Dendritic cell treated with granulocyte-macrophage colony-stimulating factor and Interleukin-4, amounts not matched to agents 40 ng/mL and 50 ng/mL, for 4 days (primary cell): ENCODE measurements at regions not wholly inside any gene's neighbourhood (a gene's known extent, or its start where the extent isn't known, plus 50 kb on each side); places are given as distances from the start of the nearest gene placed in this dataset.

ENCODE experiments used
- H3K27ac Mint-ChIP-seq: one replicate; pipeline ENCODE4 v1.8.0; 2022; ENCODE audit warnings: mild to moderate bottlenecking, mixed read lengths
- H3K27me3 Mint-ChIP-seq: one replicate; pipeline ENCODE4 v1.8.0; 2022; ENCODE audit warnings: mild to moderate bottlenecking, mixed read lengths
- H3K36me3 Mint-ChIP-seq: one replicate; pipeline ENCODE4 v1.8.0; 2022; ENCODE audit warnings: low read depth, mixed read lengths
- H3K4me1 Mint-ChIP-seq: one replicate; pipeline ENCODE4 v1.8.0; 2022; ENCODE audit warnings: low read depth, mixed read lengths
- H3K4me3 Mint-ChIP-seq: one replicate; pipeline ENCODE4 v1.8.0; 2022; ENCODE audit warnings: mild to moderate bottlenecking, moderate library complexity, mixed read lengths
- H3K9me3 Mint-ChIP-seq: one replicate; pipeline ENCODE4 v1.8.0; 2022; ENCODE audit warnings: mixed read lengths
- intact Hi-C: fragments of 100-400 bp; cut with micrococcal nuclease; formaldehyde crosslinking; loops from one replicate; pipeline ENCODE4 v1.15.0; 2022

DNA sequence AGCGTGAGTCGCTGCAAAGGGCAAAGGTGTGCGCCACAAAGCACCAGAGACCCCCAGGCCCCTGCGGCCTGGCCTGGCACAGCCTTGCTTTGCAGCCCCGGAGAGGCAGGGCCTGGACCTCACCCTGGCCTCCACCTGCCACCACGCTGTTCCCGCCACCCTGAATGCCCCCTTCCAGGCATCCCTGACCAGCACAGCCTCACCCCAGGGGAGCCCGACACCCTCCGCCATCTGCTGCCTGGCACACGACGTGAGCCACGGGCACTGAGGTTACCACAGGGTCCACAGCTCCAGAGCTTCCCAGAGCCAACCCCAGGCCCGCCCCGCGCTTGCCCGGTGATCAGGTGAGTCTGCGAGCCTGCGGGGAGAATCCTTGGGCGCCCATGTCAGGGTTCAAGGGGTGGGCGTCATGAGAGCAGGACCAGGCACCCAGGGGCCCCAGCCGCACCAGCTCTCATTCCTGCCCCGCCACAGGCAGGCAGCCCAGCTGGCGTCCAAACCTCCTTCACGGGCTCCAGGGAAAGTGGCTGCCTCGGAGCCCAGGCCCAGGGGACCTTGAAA is 171.3 kb downstream of the BRD1 start:
- peak overlapping the region; percentile 78 for H3K27ac Mint-ChIP-seq
- no peaks in the 10 kb centered on the region for H3K9me3 Mint-ChIP-seq
- intact Hi-C loops = no loop called here
- H3K27me3 Mint-ChIP-seq = peaks cover 7% of the 10 kb centered on the region
- H3K4me1 Mint-ChIP-seq = peaks cover 32% of the 10 kb centered on the region
- H3K4me3 Mint-ChIP-seq = peak overlapping the region; percentile 88
- peaks cover 40% of the 10 kb centered on the region for H3K36me3 Mint-ChIP-seq

DNA sequence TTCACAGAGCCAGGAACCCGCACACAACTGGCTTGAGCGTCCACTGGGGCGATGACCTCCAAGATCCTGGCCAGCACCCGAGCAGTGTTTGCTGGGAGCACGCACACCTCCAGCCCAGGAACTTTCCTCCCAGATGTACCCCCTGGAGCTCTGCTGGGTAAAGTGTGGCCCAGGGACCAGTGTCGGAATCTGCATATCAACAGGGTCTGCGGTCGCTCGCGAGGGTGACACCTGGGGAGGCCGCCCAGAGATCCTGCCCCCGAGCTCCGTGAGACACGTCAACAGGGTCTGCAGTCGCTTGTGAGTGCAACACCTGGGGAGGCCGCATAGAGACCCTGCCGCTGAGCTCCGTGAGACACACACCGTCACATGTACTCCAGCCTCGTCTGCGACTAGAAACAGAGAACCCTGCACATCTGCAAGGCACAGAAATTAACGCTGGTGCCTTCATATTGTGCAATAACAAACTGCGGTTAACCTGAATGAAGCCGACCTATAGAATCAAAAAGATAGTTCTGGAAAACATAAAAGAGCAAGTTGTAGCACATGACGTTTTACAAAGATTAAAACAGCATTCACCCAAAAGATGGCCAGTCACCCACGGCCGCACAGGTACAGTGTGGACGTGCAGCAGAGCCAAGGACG is 172.4 kb downstream of the BRD1 start:
- Mint-ChIP-seq H3K27ac (no peak overlapping the region), H3K9me3 (no peaks in the 10 kb centered on the region), H3K4me3 (no peak overlapping the region), H3K4me1 (peaks cover 32% of the 10 kb centered on the region), H3K27me3 (peaks cover 7% of the 10 kb centered on the region), H3K36me3 (peaks cover 51% of the 10 kb centered on the region)
- intact Hi-C loops = no loop called here

GRCh38 chr22:49650336-49651241 is 177.1 kb downstream of the BRD1 start:
- Mint-ChIP-seq H3K27ac (no peak overlapping the region), H3K4me3 (no peak overlapping the region), H3K9me3 (no peaks in the 10 kb centered on the region), H3K4me1 (peaks cover 7% of the 10 kb centered on the region), H3K36me3 (peaks cover 47% of the 10 kb centered on the region), H3K27me3 (no peaks in the 10 kb centered on the region)
- intact Hi-C loops = no loop called here

- H3K9me3 Mint-ChIP-seq = no peaks in the 10 kb centered on the region
- no peak overlapping the region for H3K27ac Mint-ChIP-seq
- intact Hi-C loops = no loop called here
Observed at GRCh38 chr22:49649166-49650068, 178.3 kb downstream of the BRD1 start.

DNA sequence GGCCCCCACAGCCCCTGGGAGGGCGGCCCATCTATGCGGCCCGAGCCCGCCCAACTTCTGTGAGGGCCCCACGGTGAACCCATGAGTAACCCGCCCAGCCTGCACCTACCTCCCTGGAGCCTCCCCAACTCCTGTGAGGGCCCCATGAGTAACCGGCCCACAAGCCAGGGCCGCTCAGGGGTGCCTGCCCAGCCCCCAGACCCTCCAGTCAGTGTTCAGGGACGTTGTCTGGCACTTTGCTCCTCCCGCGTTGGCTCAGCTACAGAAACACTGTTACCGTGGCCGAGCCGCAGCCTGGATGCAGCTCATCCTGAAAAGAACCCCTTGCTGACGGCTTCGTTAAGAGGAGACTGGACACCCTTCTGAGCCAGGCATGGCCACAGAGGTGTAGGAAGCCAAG is 179.6 kb downstream of the BRD1 start:
- Mint-ChIP-seq H3K27ac (no peak overlapping the region), H3K4me3 (no peak overlapping the region), H3K36me3 (peaks cover 43% of the 10 kb centered on the region), H3K9me3 (no peaks in the 10 kb centered on the region), H3K27me3 (no peaks in the 10 kb centered on the region), H3K4me1 (no peaks in the 10 kb centered on the region)
- intact Hi-C loops = no loop called here

More at GRCh38 chr22:49649166-49650068, 178.3 kb downstream of the BRD1 start:
- H3K27me3 Mint-ChIP-seq = no peaks in the 10 kb centered on the region
- H3K4me1 Mint-ChIP-seq = no peaks in the 10 kb centered on the region
- H3K36me3 Mint-ChIP-seq = peaks cover 35% of the 10 kb centered on the region
- no peak overlapping the region for H3K4me3 Mint-ChIP-seq

DNA sequence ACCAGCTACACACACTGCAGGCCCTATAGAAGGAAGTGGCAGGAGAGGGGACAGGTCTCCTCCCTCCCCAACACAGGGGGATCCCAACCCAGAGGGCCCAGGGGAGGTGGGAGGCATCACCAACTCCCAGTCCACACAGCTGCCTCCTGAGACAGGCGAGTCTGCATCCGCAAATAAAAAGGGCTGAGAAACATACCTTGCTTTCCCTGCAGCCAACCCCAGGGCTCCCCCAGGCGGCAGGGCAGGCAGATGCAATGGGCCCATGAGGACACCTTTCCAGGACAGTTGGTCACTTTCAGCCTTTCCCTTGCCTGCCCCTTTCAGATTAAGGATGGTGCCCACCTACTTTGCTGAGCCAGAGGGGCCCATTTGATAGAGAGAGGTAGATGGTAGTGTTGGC is 180.0 kb downstream of the BRD1 start:
- Mint-ChIP-seq H3K4me1 (no peaks in the 10 kb centered on the region), H3K36me3 (peaks cover 43% of the 10 kb centered on the region), H3K27ac (no peak overlapping the region), H3K27me3 (no peaks in the 10 kb centered on the region), H3K4me3 (no peak overlapping the region), H3K9me3 (no peaks in the 10 kb centered on the region)
- intact Hi-C loops = no loop called here

- Mint-ChIP-seq H3K27ac (no peak overlapping the region), H3K4me3 (no peak overlapping the region), H3K36me3 (peaks cover 36% of the 10 kb centered on the region), H3K27me3 (no peaks in the 10 kb centered on the region), H3K4me1 (no peaks in the 10 kb centered on the region), H3K9me3 (no peaks in the 10 kb centered on the region)
- intact Hi-C loops = no loop called here
Observed at GRCh38 chr22:49646876-49647275, 180.8 kb downstream of the BRD1 start.

GRCh38 chr22:49645791-49646550 is 181.7 kb downstream of the BRD1 start:
- Mint-ChIP-seq H3K36me3 (peaks cover 29% of the 10 kb centered on the region), H3K9me3 (no peaks in the 10 kb centered on the region), H3K4me3 (no peak overlapping the region), H3K4me1 (no peaks in the 10 kb centered on the region), H3K27ac (no peak overlapping the region), H3K27me3 (no peaks in the 10 kb centered on the region)
- intact Hi-C loops = no loop called here

DNA sequence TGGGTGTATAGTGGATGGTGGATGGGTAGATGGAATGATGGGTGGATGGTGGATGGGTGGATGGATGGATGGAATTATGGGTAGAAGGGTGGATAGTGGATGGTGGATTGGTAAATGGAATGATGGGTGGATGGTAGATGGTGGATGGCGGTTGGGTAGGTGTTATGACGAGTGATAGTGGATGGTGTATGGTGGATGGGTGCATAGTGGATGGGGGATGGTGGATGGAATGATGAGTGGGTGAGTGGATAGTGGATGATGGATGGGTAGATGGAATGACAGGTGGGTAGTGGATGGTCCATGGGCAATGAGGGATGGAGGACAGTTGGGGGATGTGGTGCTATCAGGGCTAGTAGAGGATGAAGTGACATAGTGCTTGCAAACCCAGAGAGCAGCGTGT is 182.4 kb downstream of the BRD1 start:
- intact Hi-C loops = no loop called here
- H3K27ac Mint-ChIP-seq = no peak overlapping the region
- no peaks in the 10 kb centered on the region for H3K27me3 Mint-ChIP-seq
- H3K4me1 Mint-ChIP-seq = no peaks in the 10 kb centered on the region
- H3K36me3 Mint-ChIP-seq = peaks cover 22% of the 10 kb centered on the region
- no peaks in the 10 kb centered on the region for H3K9me3 Mint-ChIP-seq
- no peak overlapping the region for H3K4me3 Mint-ChIP-seq

- H3K36me3 Mint-ChIP-seq = peaks cover 10% of the 10 kb centered on the region
- no peak overlapping the region for H3K27ac Mint-ChIP-seq
- intact Hi-C loops = no loop called here
- no peaks in the 10 kb centered on the region for H3K4me1 Mint-ChIP-seq
- no peaks in the 10 kb centered on the region for H3K27me3 Mint-ChIP-seq
- H3K9me3 Mint-ChIP-seq = no peaks in the 10 kb centered on the region
- H3K4me3 Mint-ChIP-seq = no peak overlapping the region
Observed at GRCh38 chr22:49643998-49644397, 183.7 kb downstream of the BRD1 start.

DNA sequence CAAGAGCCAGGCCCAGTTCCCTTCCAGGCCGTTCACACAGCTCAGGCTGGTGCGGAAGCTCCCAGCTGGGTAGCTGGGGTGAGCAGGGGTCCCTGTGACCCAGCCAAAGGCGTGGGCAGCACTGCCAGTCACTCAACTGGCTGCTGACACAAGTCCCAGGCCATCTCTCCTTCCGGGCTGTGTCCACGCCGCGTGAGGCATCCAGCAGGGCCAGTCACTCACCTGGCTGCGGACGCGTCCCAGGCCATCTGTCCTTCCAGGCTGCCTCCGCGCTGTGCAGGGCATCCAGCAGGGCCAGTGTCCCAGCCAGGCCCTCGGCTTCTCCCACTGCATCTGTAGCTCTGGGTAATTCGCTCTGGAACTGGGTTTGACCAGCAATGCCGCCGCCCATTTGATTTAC is 184.2 kb downstream of the BRD1 start:
- H3K4me1 Mint-ChIP-seq = no peaks in the 10 kb centered on the region
- no peak overlapping the region for H3K4me3 Mint-ChIP-seq
- H3K9me3 Mint-ChIP-seq = no peaks in the 10 kb centered on the region
- H3K27me3 Mint-ChIP-seq = no peaks in the 10 kb centered on the region
- H3K36me3 Mint-ChIP-seq = peaks cover 10% of the 10 kb centered on the region
- intact Hi-C loops = no loop called here
- no peak overlapping the region for H3K27ac Mint-ChIP-seq

- no peak overlapping the region for H3K4me3 Mint-ChIP-seq
- H3K27me3 Mint-ChIP-seq = no peaks in the 10 kb centered on the region
- H3K9me3 Mint-ChIP-seq = no peaks in the 10 kb centered on the region
- intact Hi-C loops = no loop called here
- no peaks in the 10 kb centered on the region for H3K4me1 Mint-ChIP-seq
- H3K27ac Mint-ChIP-seq = no peak overlapping the region
- peaks cover 18% of the 10 kb centered on the region for H3K36me3 Mint-ChIP-seq
Observed at GRCh38 chr22:49642741-49643140, 184.9 kb downstream of the BRD1 start.

- no peak overlapping the region for H3K4me3 Mint-ChIP-seq
- no peaks in the 10 kb centered on the region for H3K27me3 Mint-ChIP-seq
- intact Hi-C loops = no loop called here
- no peaks in the 10 kb centered on the region for H3K9me3 Mint-ChIP-seq
- peaks cover 22% of the 10 kb centered on the region for H3K36me3 Mint-ChIP-seq
- no peak overlapping the region for H3K27ac Mint-ChIP-seq
- H3K4me1 Mint-ChIP-seq = no peaks in the 10 kb centered on the region
Observed at GRCh38 chr22:49642331-49642730, 185.3 kb downstream of the BRD1 start.
